ENCODE measurements at regions not wholly inside any gene's neighbourhood (a gene's known extent, or its start where the extent isn't known, plus 50 kb on each side); places are given as distances from the start of the nearest gene placed in this dataset.

- DNase-seq, result no peak
- intact Hi-C loops (cut with DNase I), result no loop called here
- ATAC-seq, result no peak
Measured at GRCh38 chr6:138600726-138601125, 101.4 kb upstream of the NHSL1 start.

GRCh38 chr6:138601128-138601527 is 101.8 kb upstream of the NHSL1 start:
- no peak for ATAC-seq
- DNase-seq, result no peak
- intact Hi-C loops (cut with DNase I), result no loop called here

GRCh38 chr6:138605958-138606357 is 106.7 kb upstream of the NHSL1 start:
- ATAC-seq, result no peak
- intact Hi-C loops (cut with DNase I), result no loop called here
- no peak for DNase-seq

- no peak for DNase-seq
- intact Hi-C loops (cut with DNase I), result no loop called here
- no peak for ATAC-seq
Measured at GRCh38 chr6:138607478-138608433, 108.5 kb upstream of the NHSL1 start.

- DNase-seq (no peak), ATAC-seq (no peak)
- intact Hi-C loops (cut with DNase I), result no loop called here
Measured at GRCh38 chr6:138608896-138609295, 109.6 kb upstream of the NHSL1 start.

- DNase-seq (no peak), ATAC-seq (no peak)
- intact Hi-C loops (cut with DNase I), result no loop called here
Measured at GRCh38 chr6:138609801-138610430, 110.6 kb upstream of the NHSL1 start.

GRCh38 chr6:138610816-138611215 is 111.5 kb upstream of the NHSL1 start:
- DNase-seq (no peak), ATAC-seq (no peak)
- intact Hi-C loops (cut with DNase I), result no loop called here

GRCh38 chr6:138614151-138614550 is 114.9 kb upstream of the NHSL1 start:
- DNase-seq, result no peak
- ATAC-seq, result no peak
- intact Hi-C loops (cut with DNase I), result no loop called here

GRCh38 chr6:138618168-138618567 is 118.9 kb upstream of the NHSL1 start:
- intact Hi-C loops (cut with DNase I), result no loop called here
- ATAC-seq (no peak), DNase-seq (no peak)

GRCh38 chr6:138620630-138621029 is 121.3 kb upstream of the NHSL1 start:
- DNase-seq (no peak), ATAC-seq (no peak)
- intact Hi-C loops (cut with DNase I), result no loop called here

- DNase-seq (no peak), ATAC-seq (no peak)
- intact Hi-C loops (cut with DNase I), result no loop called here
Measured at GRCh38 chr6:138622967-138623366, 123.7 kb upstream of the NHSL1 start.

- DNase-seq (no peak), ATAC-seq (no peak)
- intact Hi-C loops (cut with DNase I), result no loop called here
Measured at GRCh38 chr6:138631566-138631965, 132.3 kb upstream of the NHSL1 start.

- no peak for DNase-seq
- intact Hi-C loops (cut with DNase I), result no loop called here
Measured at GRCh38 chr6:138637822-138638221, 135.7 kb upstream of the CCDC28A start.

GRCh38 chr6:138638604-138639003 is 135.0 kb upstream of the CCDC28A start:
- ATAC-seq (no peak), DNase-seq (no peak)
- intact Hi-C loops (cut with DNase I), result no loop called here

More at GRCh38 chr6:138637822-138638221, 135.7 kb upstream of the CCDC28A start:
- ATAC-seq, result no peak

GRCh38 chr6:138640028-138640427 is 133.5 kb upstream of the CCDC28A start:
- DNase-seq (no peak), ATAC-seq (no peak)
- intact Hi-C loops (cut with DNase I), result no loop called here

- ATAC-seq (no peak), DNase-seq (no peak)
- intact Hi-C loops (cut with DNase I), result no loop called here
Measured at GRCh38 chr6:138643210-138643609, 130.4 kb upstream of the CCDC28A start.

- ATAC-seq (no peak), DNase-seq (no peak)
- intact Hi-C loops (cut with DNase I), result no loop called here
Measured at GRCh38 chr6:138645976-138646640, 127.5 kb upstream of the CCDC28A start.

GRCh38 chr6:138647006-138647405 is 126.6 kb upstream of the CCDC28A start:
- ATAC-seq (no peak), DNase-seq (no peak)
- intact Hi-C loops (cut with DNase I), result no loop called here

- DNase-seq (no peak), ATAC-seq (no peak)
- intact Hi-C loops (cut with DNase I), result no loop called here
Measured at GRCh38 chr6:138648127-138648526, 125.4 kb upstream of the CCDC28A start.

GRCh38 chr6:138651491-138651890 is 122.1 kb upstream of the CCDC28A start:
- no peak for ATAC-seq

More at GRCh38 chr6:138651491-138651890, 122.1 kb upstream of the CCDC28A start:
- no peak for DNase-seq
- intact Hi-C loops (cut with DNase I), result no loop called here

Data from left cardiac atrium (tissue), 4 donors.